ENCODE measurements at regions not wholly inside any gene's neighbourhood (a gene's known extent, or its start where the extent isn't known, plus 50 kb on each side); places are given as distances from the start of the nearest gene placed in this dataset.
"Not testable (repeated sequence)": the region's sequence is repeated elsewhere in the genome, so short reads cannot be mapped to it uniquely, and the experiment has no call there.

DNA sequence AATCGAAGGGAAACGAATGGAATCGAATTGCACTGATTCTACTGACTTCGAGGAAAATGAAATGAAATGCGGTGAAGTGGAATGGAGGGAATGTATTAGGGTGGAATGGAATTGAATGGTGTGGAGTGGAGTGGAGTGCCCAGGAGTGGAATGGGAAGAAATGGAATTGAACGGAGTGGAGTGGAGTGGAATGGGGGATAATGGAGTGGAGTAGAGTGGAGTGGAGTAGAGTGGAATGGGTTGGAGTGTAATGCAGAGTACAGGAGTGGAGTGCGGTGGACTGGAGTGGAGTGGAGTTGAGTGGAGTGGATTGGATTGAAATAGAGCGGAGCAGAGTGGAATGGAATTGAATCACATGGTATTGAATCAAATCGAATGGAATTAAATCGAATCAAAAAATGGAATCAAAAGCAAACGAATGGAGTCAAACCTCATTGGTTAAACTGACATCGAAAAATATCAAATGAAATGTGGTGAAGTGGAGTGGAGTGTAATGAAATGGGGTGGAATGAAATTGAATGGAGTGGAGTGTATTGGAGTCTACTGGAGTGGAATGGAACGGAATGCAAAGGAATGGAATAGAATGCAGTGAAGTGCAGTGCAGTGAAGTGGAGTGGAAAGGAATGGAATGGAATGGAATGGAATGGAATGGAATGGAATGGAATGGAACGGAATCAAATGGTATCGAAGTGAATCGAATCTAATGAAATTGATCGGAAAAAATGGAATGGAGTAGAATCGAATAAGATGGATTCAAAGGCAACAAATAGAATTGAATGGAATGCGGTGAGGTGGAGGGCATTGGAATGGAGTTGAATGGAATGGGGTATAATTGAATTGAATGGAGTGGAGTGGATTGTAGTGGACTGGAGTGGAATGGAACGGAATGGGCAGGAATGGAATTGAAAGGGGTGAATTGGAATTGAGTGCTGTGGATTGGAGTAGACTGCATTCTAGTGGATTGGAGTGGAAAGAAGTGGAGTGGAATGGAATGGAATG is 1049.3 kb downstream of the CDY1 start:
- TF ChIP-seq, protein P1, sequence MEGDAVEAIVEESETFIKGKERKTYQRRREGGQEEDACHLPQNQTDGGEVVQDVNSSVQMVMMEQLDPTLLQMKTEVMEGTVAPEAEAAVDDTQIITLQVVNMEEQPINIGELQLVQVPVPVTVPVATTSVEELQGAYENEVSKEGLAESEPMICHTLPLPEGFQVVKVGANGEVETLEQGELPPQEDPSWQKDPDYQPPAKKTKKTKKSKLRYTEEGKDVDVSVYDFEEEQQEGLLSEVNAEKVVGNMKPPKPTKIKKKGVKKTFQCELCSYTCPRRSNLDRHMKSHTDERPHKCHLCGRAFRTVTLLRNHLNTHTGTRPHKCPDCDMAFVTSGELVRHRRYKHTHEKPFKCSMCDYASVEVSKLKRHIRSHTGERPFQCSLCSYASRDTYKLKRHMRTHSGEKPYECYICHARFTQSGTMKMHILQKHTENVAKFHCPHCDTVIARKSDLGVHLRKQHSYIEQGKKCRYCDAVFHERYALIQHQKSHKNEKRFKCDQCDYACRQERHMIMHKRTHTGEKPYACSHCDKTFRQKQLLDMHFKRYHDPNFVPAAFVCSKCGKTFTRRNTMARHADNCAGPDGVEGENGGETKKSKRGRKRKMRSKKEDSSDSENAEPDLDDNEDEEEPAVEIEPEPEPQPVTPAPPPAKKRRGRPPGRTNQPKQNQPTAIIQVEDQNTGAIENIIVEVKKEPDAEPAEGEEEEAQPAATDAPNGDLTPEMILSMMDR (IDR thresholded peaks at IDR 0.05; ENCODE audit: low read depth, low read length, missing input control), result not testable (repeated sequence)
- TF ChIP-seq RAD21 (IDR thresholded peaks at IDR 0.05); GABPA (IDR thresholded peaks at IDR 0.05 in 1 of 2, conservative IDR thresholded peaks at IDR 0.05 in 1 of 2); FOXA1 (IDR thresholded peaks at IDR 0.05); RXRA (IDR thresholded peaks at IDR 0.05); FOXA2 (IDR thresholded peaks at IDR 0.05); YY1 (IDR thresholded peaks at IDR 0.05); SP1 (IDR thresholded peaks at IDR 0.05); JUND (IDR thresholded peaks at IDR 0.05); EGR1 (IDR thresholded peaks at IDR 0.05; ENCODE audit: low read depth in 2 of 2): not testable (repeated sequence)
- TF ChIP-seq, protein P2, sequence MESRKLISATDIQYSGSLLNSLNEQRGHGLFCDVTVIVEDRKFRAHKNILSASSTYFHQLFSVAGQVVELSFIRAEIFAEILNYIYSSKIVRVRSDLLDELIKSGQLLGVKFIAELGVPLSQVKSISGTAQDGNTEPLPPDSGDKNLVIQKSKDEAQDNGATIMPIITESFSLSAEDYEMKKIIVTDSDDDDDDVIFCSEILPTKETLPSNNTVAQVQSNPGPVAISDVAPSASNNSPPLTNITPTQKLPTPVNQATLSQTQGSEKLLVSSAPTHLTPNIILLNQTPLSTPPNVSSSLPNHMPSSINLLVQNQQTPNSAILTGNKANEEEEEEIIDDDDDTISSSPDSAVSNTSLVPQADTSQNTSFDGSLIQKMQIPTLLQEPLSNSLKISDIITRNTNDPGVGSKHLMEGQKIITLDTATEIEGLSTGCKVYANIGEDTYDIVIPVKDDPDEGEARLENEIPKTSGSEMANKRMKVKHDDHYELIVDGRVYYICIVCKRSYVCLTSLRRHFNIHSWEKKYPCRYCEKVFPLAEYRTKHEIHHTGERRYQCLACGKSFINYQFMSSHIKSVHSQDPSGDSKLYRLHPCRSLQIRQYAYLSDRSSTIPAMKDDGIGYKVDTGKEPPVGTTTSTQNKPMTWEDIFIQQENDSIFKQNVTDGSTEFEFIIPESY (IDR thresholded peaks at IDR 0.05), result not testable (repeated sequence)
- TF ChIP-seq, protein P3, sequence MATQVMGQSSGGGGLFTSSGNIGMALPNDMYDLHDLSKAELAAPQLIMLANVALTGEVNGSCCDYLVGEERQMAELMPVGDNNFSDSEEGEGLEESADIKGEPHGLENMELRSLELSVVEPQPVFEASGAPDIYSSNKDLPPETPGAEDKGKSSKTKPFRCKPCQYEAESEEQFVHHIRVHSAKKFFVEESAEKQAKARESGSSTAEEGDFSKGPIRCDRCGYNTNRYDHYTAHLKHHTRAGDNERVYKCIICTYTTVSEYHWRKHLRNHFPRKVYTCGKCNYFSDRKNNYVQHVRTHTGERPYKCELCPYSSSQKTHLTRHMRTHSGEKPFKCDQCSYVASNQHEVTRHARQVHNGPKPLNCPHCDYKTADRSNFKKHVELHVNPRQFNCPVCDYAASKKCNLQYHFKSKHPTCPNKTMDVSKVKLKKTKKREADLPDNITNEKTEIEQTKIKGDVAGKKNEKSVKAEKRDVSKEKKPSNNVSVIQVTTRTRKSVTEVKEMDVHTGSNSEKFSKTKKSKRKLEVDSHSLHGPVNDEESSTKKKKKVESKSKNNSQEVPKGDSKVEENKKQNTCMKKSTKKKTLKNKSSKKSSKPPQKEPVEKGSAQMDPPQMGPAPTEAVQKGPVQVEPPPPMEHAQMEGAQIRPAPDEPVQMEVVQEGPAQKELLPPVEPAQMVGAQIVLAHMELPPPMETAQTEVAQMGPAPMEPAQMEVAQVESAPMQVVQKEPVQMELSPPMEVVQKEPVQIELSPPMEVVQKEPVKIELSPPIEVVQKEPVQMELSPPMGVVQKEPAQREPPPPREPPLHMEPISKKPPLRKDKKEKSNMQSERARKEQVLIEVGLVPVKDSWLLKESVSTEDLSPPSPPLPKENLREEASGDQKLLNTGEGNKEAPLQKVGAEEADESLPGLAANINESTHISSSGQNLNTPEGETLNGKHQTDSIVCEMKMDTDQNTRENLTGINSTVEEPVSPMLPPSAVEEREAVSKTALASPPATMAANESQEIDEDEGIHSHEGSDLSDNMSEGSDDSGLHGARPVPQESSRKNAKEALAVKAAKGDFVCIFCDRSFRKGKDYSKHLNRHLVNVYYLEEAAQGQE (IDR thresholded peaks at IDR 0.05), result not testable (repeated sequence)
- TF ChIP-seq, protein P4, sequence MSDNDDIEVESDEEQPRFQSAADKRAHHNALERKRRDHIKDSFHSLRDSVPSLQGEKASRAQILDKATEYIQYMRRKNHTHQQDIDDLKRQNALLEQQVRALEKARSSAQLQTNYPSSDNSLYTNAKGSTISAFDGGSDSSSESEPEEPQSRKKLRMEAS (IDR thresholded peaks at IDR 0.05), result not testable (repeated sequence)

Data from liver (tissue), 3 donors.